ENCODE measurements at regions not wholly inside any gene's neighbourhood (a gene's known extent, or its start where the extent isn't known, plus 50 kb on each side); places are given as distances from the start of the nearest gene placed in this dataset.

- TF ChIP-seq NR3C1 (CRISPR knock-in tag; conservative IDR thresholded peaks at IDR 0.05; ENCODE audit: low read depth): no peak
- no peak for TF ChIP-seq GABPB1 (CRISPR knock-in tag; IDR thresholded peaks at IDR 0.05)
- TF ChIP-seq MXD4 (CRISPR knock-in tag; IDR thresholded peaks at IDR 0.05; ENCODE audit: borderline replicate concordance): no peak
- TF ChIP-seq MAX (CRISPR knock-in tag; IDR thresholded peaks at IDR 0.05): no peak
These were observed 133.7 kb upstream of the C2CD4B start (continued) for GRCh38 chr15:62298811-62299210.

GRCh38 chr15:62299541-62299940, 134.5 kb upstream of the C2CD4B start:
- ATAC-seq (no peak), DNase-seq (ENCODE audit: low spot score) (no peak)
- Mint-ChIP-seq H3K9me3 (peaks cover 2% of the 10 kb centered on the region), H3K36me3 (peaks cover 2% of the 10 kb centered on the region), H3K4me3 (no peak overlapping the region), H3K27me3 (ENCODE audit: low read depth) (no peaks in the 10 kb centered on the region), H3K4me1 (peaks cover 49% of the 10 kb centered on the region), H3K27ac (no peak overlapping the region)
- ChIA-PET POLR2A (no interaction called here), CTCF (no interaction called here)
- no peak for TF ChIP-seq ETV6 (CRISPR knock-in tag; IDR thresholded peaks at IDR 0.05)
- TF ChIP-seq, protein P1, sequence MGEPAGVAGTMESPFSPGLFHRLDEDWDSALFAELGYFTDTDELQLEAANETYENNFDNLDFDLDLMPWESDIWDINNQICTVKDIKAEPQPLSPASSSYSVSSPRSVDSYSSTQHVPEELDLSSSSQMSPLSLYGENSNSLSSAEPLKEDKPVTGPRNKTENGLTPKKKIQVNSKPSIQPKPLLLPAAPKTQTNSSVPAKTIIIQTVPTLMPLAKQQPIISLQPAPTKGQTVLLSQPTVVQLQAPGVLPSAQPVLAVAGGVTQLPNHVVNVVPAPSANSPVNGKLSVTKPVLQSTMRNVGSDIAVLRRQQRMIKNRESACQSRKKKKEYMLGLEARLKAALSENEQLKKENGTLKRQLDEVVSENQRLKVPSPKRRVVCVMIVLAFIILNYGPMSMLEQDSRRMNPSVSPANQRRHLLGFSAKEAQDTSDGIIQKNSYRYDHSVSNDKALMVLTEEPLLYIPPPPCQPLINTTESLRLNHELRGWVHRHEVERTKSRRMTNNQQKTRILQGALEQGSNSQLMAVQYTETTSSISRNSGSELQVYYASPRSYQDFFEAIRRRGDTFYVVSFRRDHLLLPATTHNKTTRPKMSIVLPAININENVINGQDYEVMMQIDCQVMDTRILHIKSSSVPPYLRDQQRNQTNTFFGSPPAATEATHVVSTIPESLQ (CRISPR knock-in tag; IDR thresholded peaks at IDR 0.05): no peak
- TF ChIP-seq JAZF1 (CRISPR knock-in tag; IDR thresholded peaks at IDR 0.05): no peak
- no peak for TF ChIP-seq FOXP1 (CRISPR knock-in tag; IDR thresholded peaks at IDR 0.05; ENCODE audit: borderline replicate concordance)
- no peak for TF ChIP-seq NR1H2 (CRISPR knock-in tag; IDR thresholded peaks at IDR 0.05)
- TF ChIP-seq KAT7 (CRISPR knock-in tag; IDR thresholded peaks at IDR 0.05; ENCODE audit: borderline replicate concordance): no peak
- TF ChIP-seq FOXJ3 (CRISPR knock-in tag; IDR thresholded peaks at IDR 0.05; ENCODE audit: borderline replicate concordance): no peak
- no peak for TF ChIP-seq MYBL2 (CRISPR knock-in tag; IDR thresholded peaks at IDR 0.05)
- TF ChIP-seq, protein P2, sequence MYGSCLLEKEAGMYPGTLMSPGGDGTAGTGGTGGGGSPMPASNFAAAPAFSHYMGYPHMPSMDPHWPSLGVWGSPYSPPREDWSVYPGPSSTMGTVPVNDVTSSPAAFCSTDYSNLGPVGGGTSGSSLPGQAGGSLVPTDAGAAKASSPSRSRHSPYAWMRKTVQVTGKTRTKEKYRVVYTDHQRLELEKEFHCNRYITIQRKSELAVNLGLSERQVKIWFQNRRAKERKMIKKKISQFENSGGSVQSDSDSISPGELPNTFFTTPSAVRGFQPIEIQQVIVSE (CRISPR knock-in tag; IDR thresholded peaks at IDR 0.05; ENCODE audit: borderline replicate concordance): no peak
- TF ChIP-seq HMGXB4 (CRISPR knock-in tag; IDR thresholded peaks at IDR 0.05): no peak
- no peak for TF ChIP-seq NFATC4 (CRISPR knock-in tag; IDR thresholded peaks at IDR 0.05)
- no peak for TF ChIP-seq RELA (CRISPR knock-in tag; IDR thresholded peaks at IDR 0.05; ENCODE audit: borderline replicate concordance)
- TF ChIP-seq GRHL2 (CRISPR knock-in tag; IDR thresholded peaks at IDR 0.05; ENCODE audit: insufficient replicate concordance, severe bottlenecking): no peak
- TF ChIP-seq NR2C2 (CRISPR knock-in tag; IDR thresholded peaks at IDR 0.05): no peak
- TF ChIP-seq SMAD3 (CRISPR knock-in tag; IDR thresholded peaks at IDR 0.05; ENCODE audit: borderline replicate concordance): no peak
- TF ChIP-seq, protein P3, sequence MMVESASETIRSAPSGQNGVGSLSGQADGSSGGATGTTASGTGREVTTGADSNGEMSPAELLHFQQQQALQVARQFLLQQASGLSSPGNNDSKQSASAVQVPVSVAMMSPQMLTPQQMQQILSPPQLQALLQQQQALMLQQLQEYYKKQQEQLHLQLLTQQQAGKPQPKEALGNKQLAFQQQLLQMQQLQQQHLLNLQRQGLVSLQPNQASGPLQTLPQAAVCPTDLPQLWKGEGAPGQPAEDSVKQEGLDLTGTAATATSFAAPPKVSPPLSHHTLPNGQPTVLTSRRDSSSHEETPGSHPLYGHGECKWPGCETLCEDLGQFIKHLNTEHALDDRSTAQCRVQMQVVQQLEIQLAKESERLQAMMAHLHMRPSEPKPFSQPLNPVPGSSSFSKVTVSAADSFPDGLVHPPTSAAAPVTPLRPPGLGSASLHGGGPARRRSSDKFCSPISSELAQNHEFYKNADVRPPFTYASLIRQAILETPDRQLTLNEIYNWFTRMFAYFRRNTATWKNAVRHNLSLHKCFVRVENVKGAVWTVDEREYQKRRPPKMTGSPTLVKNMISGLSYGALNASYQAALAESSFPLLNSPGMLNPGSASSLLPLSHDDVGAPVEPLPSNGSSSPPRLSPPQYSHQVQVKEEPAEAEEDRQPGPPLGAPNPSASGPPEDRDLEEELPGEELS (CRISPR knock-in tag; IDR thresholded peaks at IDR 0.05): no peak
- no peak for TF ChIP-seq ZNF138 (CRISPR knock-in tag; conservative IDR thresholded peaks at IDR 0.05)
